MM.1S (cell line): ENCODE measurements at regions not wholly inside any gene's neighbourhood (a gene's known extent, or its start where the extent isn't known, plus 50 kb on each side); places are given as distances from the start of the nearest gene placed in this dataset.

ENCODE experiments used
- DNase-seq: peaks from one replicate; pipeline ENCODE4 v3.0.0-alpha.2; 2015
- H2AFZ ChIP-seq: fragments of 300-600 bp; sonication (generic); 2 replicates; pipeline ENCODE4 v1.6.0; 2016; ENCODE audit warnings: antibody characterized with exemption, low read length
- H3F3A ChIP-seq: fragments of 300-600 bp; sonication (generic); 2 replicates; pipeline ENCODE4 v1.6.1; 2016; ENCODE audit warnings: mild to moderate bottlenecking, antibody characterized with exemption, low read length, moderate library complexity, mixed read lengths; ENCODE audit not compliant: insufficient read depth
- H3K27ac ChIP-seq: fragments of 300-600 bp; sonication (generic); 2 replicates; pipeline ENCODE4 v1.5.1; 2016; ENCODE audit warnings: mild to moderate bottlenecking, low read length
- H3K27me3 ChIP-seq: fragments of 300-600 bp; sonication (generic); replicated peaks from 2 replicates; pipeline ENCODE4 v1.6.0; 2016; ENCODE audit warnings: low read length; ENCODE audit not compliant: insufficient read depth
- H3K36me3 ChIP-seq: fragments of 300-600 bp; sonication (generic); replicated peaks from 2 replicates; pipeline ENCODE4 v1.6.1; 2016; ENCODE audit warnings: mild to moderate bottlenecking, low read length, mixed read lengths; ENCODE audit not compliant: insufficient read depth
- H3K4me1 ChIP-seq: fragments of 300-600 bp; sonication (generic); 2 replicates; pipeline ENCODE4 v1.6.1; 2016; ENCODE audit warnings: low read length, mixed read lengths
- H3K4me2 ChIP-seq: fragments of 300-600 bp; sonication (generic); 2 replicates; pipeline ENCODE4 v1.6.0; 2016; ENCODE audit warnings: low read depth, low read length
- H3K4me3 ChIP-seq: fragments of 300-600 bp; sonication (generic); 2 replicates; pipeline ENCODE4 v1.5.1; 2016; ENCODE audit warnings: low read length, mixed read lengths
- H3K79me2 ChIP-seq: fragments of 300-600 bp; sonication (generic); 2 replicates; pipeline ENCODE4 v1.6.1; 2016; ENCODE audit warnings: mixed run types, low read length, mixed read lengths
- H3K9ac ChIP-seq: fragments of 300-600 bp; sonication (generic); 2 replicates; pipeline ENCODE4 v1.6.1; 2016; ENCODE audit warnings: low read length, mixed read lengths
- H3K9me2 ChIP-seq: fragments of 300-600 bp; sonication (generic); replicated peaks from 2 replicates; pipeline ENCODE4 v1.6.1; 2016; ENCODE audit warnings: mild to moderate bottlenecking, low read length, mixed read lengths; ENCODE audit not compliant: insufficient read depth
- H3K9me3 ChIP-seq: fragments of 300-600 bp; sonication (generic); replicated peaks from 2 replicates; pipeline ENCODE4 v1.6.1; 2016; ENCODE audit warnings: mild to moderate bottlenecking, low read length, mixed read lengths; ENCODE audit not compliant: insufficient read depth
- H4K20me1 ChIP-seq: fragments of 300-600 bp; sonication (generic); 2 replicates; pipeline ENCODE4 v1.6.1; 2016; ENCODE audit warnings: mild to moderate bottlenecking, low read length, moderate library complexity, mixed read lengths; ENCODE audit not compliant: insufficient read depth
- CTCF ChIP-seq: fragments of 300-600 bp; sonication (generic); IDR thresholded peaks from 2 replicates; pipeline ENCODE4 v1.5.1; 2016; ENCODE audit warnings: antibody characterized with exemption, low read length, mixed read lengths
- EZH2 ChIP-seq: fragments of 300-600 bp; sonication (generic); optimal IDR thresholded peaks from 2 replicates; pipeline ENCODE3; 2017; ENCODE audit warnings: low read depth, mild to moderate bottlenecking, antibody characterized with exemption, low read length, mixed read lengths
- EZH2phosphoT487 ChIP-seq: fragments of 300-600 bp; sonication (generic); IDR thresholded peaks from 2 replicates; pipeline ENCODE4 v1.6.1; 2018; ENCODE audit warnings: antibody characterized with exemption, low read length

- no peak for TF ChIP-seq EZH2phosphoT487
- no peak for TF ChIP-seq CTCF
- TF ChIP-seq EZH2 = no peak
- H3K9ac ChIP-seq = no peak overlapping the region
- DNase-seq = no peak
- H3K36me3 ChIP-seq = no peaks in the 10 kb centered on the region
- no peak overlapping the region for H2AFZ ChIP-seq
- H4K20me1 ChIP-seq = no peaks in the 10 kb centered on the region
- no peak overlapping the region for H3K27ac ChIP-seq
- H3K79me2 ChIP-seq = no peaks in the 10 kb centered on the region
- no peaks in the 10 kb centered on the region for H3F3A ChIP-seq
- H3K4me1 ChIP-seq = no peaks in the 10 kb centered on the region
- no peaks in the 10 kb centered on the region for H3K9me3 ChIP-seq
- H3K27me3 ChIP-seq = no peaks in the 10 kb centered on the region
- H3K4me3 ChIP-seq = no peak overlapping the region
- no peak overlapping the region for H3K4me2 ChIP-seq
- H3K9me2 ChIP-seq = no peaks in the 10 kb centered on the region
These were observed 723.3 kb upstream of the DDX18 start for GRCh38 chr2:117091041-117091837.

- Histone ChIP-seq H3K4me1 (no peaks in the 10 kb centered on the region), H4K20me1 (no peaks in the 10 kb centered on the region), H3K9me3 (no peaks in the 10 kb centered on the region), H3K9ac (no peak overlapping the region), H3F3A (no peaks in the 10 kb centered on the region), H3K79me2 (no peaks in the 10 kb centered on the region), H3K27me3 (no peaks in the 10 kb centered on the region), H3K27ac (no peak overlapping the region), H2AFZ (no peak overlapping the region), H3K36me3 (no peaks in the 10 kb centered on the region), H3K4me3 (no peak overlapping the region), H3K9me2 (no peaks in the 10 kb centered on the region), H3K4me2 (no peak overlapping the region)
- DNase-seq = no peak
- TF ChIP-seq EZH2 = no peak
- no peak for TF ChIP-seq EZH2phosphoT487
- no peak for TF ChIP-seq CTCF
These were observed 712.9 kb upstream of the DDX18 start for GRCh38 chr2:117101613-117102012.

- no peak for DNase-seq
- Histone ChIP-seq H3K9me3 (no peaks in the 10 kb centered on the region), H3K36me3 (no peaks in the 10 kb centered on the region), H2AFZ (no peak overlapping the region), H4K20me1 (no peaks in the 10 kb centered on the region), H3F3A (no peaks in the 10 kb centered on the region), H3K4me2 (no peak overlapping the region), H3K27ac (no peak overlapping the region), H3K27me3 (no peaks in the 10 kb centered on the region), H3K9me2 (no peaks in the 10 kb centered on the region), H3K9ac (no peak overlapping the region), H3K4me3 (no peak overlapping the region), H3K79me2 (no peaks in the 10 kb centered on the region), H3K4me1 (no peaks in the 10 kb centered on the region)
- TF ChIP-seq CTCF (no peak), EZH2 (no peak), EZH2phosphoT487 (no peak)
These were observed 705.7 kb upstream of the DDX18 start for GRCh38 chr2:117108741-117109267.
